HG03280 (cell line): ENCODE measurements at regions not wholly inside any gene's neighbourhood (a gene's known extent, or its start where the extent isn't known, plus 50 kb on each side); places are given as distances from the start of the nearest gene placed in this dataset.
"Not testable (repeated sequence)": the region's sequence is repeated elsewhere in the genome, so short reads cannot be mapped to it uniquely, and the experiment has no call there.

Experiments
- ATAC-seq: cut with Tn5 transposase; IDR thresholded peaks from one replicate; pipeline ENCODE4 v1.9.1; 2021; ENCODE audit warnings: mild to moderate bottlenecking, moderate library complexity; ENCODE audit not compliant: unreplicated experiment

DNA sequence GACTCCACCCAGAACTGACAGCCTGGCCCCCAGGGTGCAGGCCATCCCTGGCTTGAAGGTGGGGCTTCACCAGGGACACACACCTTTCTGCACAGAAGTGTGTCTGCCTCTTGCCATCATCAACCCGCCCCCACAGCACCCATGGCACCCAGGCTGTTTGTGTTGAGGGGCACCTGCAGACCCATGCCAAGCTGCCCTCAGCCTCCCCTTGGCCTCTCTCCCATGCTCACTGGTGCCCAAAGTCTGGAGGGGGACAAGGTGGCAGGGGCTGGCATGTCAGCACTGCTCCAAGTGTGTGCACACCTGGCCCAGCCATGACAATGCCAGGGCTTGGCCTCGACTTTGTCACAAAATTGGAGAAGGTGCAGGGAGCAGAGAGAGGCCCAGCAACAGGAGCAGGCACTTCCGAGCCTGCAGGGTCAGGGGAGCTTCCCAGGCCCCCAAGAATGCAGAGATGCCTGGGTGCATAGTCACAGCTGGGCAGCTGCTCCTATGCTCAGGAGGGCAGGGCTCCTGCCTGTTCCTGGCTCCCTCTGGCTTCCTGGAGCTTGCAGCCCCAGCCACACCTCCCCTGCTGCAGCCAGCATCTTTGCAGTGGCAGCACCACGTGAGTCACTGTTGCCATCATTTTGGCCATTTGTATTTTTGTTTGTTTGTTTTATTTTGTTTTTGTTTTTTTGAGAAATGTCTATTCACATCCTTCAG lies 280.6 kb upstream of the UBE2E3 start:
- no peak for ATAC-seq

DNA sequence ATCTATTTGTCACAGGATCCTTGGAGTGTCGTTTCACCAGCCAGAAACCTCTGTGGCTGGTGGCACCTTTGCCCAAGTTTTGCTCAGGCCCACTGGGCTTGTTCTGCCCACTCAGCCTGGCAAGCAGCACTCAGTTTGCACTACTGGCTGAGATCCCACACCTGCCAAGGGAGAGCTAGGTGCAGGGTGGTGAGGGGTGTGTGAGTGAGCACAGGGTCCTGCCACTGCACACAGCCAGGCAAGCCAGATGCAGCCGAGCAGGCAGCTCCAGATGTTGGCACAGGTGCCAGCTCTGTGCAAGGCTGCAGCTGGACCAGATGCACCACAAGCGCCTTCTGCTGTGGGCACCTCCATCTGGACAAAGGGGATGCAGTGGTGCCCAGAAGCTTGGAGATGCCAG lies 281.7 kb upstream of the UBE2E3 start:
- ATAC-seq: no peak

DNA sequence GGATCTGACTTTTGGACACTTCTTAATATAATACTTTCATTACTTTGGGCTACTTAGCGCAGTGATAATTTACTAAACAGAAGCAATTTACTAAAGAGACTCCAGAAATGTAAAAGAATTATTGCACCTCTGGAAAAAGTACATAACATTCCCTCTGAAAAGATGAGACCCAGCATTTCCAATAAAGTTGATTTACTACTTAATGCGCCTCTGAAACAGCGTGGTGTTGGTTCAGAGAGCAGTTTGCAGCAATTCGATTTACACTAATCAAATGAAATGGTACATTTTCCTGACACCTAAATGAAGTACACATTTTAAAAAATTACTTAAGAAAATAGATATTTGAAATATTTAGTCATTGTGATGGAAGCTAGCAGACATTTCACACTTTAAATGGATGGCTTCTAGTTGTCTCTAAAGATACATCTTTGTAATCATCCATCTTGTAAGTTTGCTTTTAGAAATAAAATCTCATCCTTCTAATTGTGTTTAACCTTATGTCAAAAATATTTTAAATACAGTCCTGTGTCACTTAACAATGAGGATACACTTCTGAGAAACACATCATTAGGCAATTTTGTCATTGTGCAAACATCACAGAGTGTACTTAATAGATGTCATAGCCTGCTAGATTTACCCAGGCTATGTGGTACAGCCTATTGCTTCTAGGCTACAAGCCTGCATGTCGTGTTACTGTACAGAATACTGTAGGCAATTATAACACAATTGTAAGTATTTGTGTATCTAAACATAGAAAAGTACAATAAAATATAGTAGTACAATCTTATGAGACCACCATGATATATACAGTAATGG lies 284.6 kb upstream of the UBE2E3 start:
- ATAC-seq: no peak

DNA sequence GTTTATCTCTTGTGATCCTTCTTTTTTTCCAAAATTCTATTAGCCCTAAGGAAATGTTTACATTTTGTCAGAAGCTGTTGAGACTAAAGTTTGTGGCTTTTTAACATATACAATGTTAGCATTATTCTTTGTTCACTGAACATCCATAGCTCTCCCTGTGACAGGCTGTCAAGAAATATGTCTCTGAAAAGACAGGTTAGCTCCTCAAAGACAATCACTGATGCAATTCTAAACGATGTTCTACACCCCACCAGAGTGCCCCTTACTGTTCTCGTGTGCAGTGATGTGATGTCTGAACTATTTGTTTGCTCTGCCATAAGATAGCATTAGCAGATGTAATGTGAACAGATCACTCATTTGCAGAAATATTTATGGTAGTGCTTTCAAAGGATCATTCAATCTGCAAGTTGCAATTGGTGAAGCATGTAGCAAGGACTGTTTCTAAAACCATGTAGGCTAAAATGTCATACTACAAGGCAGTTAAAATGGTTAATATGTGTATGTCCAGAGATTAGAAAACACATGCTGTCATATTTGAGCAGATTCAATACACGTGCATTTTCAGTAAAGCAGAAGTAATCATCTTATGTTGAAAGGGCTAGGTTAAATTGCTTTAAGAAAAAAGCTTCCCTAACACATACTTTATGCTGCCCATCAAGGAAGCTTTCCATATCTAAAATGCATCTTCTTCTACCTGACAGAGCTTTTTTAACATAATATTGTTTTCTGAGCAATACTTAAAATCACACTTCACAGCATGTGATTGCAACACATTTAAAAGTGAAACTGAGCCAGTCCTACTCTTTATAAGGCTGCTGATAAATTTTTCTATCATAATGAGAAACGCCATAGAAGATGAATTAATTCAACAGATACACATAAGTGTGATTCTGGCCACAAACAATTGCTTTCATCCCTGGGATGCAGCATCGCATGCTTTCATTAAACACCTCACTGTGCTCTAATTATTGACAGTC lies 285.7 kb upstream of the UBE2E3 start:
- no peak for ATAC-seq

DNA sequence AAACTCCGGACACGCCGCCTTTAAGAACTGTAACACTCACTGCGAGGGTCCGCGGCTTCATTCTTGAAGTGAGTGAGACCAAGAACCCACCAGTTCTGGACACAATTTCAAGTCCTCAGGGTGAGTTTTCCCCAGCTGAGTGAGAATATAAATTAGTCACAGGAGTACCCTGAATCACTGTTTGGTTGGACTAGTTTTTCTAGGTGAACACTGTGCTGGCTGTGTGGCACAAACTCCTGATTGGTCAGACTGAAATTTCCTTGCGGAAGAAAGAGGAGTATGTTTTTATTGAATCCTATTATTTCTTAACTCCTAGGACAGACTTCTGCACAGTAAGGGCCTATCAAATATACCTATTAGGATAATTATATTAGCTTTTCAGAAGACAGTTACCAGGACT lies 288.1 kb upstream of the UBE2E3 start:
- ATAC-seq: no peak

DNA sequence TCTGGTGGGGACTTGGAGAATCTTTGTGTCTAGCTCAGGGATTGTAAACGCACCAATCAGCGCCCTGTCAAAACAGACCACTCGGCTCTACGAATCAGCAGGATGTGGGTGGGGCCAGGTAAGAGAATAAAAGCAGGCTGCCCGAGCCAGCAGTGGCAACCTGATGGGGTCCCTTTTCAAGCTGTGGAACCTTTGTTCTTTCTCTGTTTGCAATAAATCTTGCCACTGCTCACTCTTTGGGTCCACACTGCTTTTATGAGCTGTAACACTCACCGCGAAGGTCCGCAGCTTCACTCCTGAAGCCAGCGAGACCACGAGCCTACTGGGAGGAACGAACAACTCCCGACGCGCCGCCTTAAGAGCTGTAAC lies 288.6 kb upstream of the UBE2E3 start:
- not testable (repeated sequence) for ATAC-seq

DNA sequence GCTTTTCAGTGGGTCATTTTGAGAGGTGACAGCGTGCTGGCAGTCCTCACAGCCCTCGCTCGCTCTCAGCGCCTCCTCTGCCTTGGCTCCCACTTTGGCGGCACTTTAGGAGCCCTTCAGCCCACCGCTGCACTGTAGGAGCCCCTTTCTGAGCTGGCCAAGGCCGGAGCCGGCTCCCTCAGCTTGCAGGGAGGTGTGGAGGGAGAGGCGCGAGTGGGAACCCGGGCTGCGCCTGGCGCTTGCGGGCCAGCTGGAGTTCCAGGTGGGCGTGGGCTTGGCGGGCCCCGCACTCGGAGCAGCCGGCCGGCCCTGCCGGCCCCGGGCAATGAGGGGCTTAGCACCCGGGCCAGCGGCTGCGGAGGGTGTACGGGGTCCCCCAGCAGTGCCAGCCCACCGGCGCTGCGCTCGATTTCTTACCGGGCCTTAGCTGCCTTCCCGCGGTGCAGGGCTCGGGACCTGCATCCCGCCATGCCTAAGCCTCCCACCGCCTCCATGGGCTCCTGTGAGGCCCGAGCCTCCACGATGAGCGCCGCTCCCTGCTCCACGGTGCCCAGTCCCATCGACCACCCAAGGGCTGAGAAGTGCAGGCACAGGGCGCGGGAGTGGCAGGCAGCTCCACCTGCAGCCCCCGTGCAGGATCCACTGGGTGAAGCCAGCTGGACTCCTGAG lies 289.1 kb upstream of the UBE2E3 start:
- not testable (repeated sequence) for ATAC-seq

DNA sequence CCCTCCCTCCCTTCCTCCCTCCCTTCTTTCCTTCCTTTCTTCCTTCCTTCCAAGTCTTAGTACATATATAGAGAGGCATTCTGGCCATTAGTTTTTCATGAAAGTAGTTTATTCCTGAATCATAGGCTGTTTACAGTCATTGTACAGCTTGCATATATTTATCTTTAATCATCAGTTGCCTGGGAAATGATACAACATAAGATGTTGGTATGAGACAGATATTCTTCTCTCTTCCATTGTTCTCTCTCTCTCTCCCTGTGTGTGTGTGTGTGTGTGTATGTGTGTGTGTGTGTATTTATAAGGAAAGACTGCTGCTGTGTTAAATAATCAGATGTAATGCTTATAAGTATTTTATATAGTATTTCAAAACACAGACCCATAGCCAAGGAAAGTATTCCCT lies 289.8 kb upstream of the UBE2E3 start:
- ATAC-seq: no peak

DNA sequence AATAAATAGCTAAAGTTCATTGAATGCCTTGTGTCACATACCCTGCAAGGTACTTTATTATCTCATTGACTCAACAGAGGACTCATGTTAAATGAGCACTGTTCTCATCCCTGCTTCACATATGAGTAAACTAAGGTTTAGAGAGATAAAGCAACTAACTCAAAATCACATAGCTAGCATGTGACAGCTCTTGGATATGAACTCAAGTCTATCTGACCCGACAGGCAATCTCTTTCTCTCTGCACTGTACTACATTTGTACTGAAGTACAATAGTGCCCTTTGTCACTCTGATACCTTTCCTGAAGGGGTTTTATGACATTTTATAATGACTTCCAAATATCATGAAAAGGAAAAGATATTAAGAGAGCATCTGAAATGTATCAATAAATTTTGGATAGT lies 297.5 kb upstream of the UBE2E3 start:
- ATAC-seq: no peak

DNA sequence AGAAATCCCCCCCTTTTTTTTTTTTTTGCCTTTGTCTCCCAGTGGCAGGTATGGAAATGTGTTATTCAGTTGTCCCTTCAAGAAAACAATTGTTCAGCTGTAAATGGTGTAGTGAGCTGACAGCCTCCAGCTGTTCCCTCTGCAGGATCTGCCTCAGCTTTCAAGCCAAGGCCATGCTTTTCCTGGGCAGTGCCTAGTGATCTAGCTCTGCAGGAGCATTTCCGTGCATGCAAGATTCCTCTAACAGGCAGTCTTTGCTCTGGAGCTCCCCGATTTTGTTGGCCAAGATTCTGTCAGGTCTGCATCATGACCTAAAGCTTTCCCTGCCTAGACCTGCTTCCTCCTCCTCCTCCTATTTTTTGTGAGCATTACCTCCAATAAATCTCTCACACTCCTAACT lies 300.7 kb upstream of the UBE2E3 start:
- no peak for ATAC-seq

DNA sequence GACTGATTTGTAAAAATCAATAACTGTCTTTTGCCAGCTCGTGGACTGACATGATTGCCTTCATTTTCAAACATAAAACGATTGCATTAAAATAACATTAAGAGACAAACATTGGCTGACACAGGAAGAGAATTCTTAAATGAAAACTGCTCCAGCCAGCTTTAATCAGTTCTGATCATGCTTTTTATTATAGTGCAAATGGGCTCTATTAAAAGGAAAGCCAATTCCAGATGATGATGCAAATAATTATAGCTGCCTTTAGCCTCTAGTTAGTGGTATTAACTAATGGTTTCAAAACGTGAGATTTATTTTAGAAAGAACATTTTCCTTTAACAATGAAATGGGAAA lies 301.8 kb upstream of the UBE2E3 start:
- no peak for ATAC-seq

DNA sequence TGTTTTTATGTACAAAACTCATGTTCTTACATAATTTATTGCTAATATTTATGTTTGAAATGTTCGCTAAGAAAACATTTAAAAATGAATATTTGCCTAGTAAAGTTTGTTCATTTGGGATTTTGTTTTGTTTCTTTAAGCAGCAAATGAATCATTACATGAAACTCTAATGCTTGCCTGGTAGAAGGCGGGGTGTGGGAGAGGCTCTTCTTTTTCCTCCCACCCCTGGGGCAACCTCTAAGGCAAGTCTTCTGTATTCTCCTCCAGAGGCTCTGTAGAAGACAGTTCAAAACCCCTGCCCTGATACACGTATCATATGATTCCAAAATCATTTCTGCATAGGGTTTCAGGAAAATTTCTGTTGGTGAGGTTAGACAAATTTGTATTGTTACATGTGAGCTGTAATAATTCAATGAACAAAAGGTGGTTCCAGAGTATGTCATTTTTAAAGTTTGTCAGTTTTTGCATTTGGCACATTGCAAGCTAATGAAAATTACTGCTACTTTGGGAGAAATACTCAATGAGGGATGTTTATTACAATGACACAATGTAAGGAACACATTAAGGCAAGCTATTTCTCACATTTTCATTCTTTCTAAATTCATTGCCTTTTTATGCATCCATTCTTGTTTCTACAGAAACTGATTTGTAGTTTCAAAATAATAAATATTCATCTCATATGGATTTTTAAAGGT lies 302.3 kb upstream of the UBE2E3 start:
- no peak for ATAC-seq

DNA sequence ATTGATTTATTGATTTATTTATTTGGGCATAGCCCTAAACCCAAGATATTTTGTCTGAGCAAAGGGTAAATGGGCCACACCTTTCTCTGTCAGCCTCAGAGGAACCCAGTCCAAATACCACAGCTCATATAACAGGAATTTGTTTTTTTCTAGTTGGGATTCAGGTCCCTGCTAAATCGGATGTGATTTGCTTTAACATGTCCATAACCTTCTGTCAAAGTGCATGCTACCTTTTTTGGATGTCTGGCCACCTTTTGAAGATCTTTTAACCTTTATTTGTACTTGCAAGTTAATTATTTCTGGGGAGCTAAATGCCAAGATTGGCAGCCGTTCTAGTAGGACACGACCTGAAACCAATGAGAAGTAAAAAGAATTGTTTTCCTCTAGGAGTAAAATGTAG lies 303.2 kb upstream of the UBE2E3 start:
- ATAC-seq: no peak

DNA sequence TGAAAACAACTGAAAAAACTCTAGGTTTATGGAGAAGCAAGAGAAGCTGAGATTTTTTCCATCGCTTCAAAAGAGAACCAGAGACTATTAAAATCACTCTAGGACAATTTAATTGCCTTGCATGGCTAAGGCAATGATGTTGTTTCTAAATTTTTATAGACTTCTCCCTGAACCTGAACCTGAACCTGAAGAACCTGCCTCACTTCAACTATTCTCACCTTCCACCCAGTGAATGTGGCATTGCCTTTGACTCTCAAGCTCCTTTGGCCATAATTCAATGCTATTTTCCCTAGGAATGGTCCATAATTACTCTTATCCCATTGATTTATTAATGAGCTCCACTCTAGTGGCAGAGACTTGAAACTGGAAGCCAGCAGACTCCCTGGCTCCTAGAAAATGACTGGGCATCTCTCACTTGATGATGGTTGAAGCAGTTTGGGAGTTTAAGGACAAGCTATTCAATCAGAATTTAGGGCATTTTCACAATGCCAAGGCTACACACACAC lies 303.8 kb upstream of the UBE2E3 start:
- no peak for ATAC-seq

DNA sequence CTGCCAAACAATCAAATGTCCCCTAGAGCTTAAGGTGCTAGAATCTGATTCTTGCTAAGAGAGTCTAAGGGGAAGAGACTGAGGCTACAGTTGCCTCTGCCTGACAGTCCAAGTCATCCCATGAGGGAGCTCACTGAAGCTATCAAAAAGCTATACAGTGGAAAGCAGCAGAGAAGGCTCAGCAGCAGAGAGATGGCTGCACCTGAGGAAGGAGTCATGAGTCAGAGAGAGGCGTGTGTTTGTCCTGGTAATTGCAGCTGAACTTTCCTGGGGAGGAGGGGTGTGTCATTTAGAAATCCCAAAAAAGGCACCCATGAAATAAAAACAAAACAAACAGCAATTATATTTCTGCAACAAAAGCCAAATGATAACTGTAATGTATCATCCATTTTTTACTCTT lies 305.2 kb upstream of the UBE2E3 start:
- no peak for ATAC-seq

DNA sequence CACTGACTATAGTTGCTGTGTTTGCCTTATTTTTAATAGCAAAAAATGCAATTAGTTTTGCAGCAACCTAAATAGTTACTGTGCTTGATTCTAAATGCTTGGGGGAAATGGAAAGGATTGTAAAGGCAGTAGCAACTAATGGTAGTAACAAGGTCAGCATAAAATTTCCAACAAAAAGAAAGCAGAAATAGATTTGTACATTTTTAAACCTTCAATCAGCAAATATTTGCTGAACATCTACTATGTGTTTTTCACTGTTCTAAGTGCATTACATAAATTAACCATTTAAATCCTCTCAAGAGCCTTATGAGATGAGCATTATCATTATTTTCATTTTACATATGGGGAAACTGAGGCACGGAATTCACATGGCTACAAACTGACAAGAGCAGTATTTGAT lies 308.0 kb upstream of the UBE2E3 start:
- ATAC-seq: no peak

DNA sequence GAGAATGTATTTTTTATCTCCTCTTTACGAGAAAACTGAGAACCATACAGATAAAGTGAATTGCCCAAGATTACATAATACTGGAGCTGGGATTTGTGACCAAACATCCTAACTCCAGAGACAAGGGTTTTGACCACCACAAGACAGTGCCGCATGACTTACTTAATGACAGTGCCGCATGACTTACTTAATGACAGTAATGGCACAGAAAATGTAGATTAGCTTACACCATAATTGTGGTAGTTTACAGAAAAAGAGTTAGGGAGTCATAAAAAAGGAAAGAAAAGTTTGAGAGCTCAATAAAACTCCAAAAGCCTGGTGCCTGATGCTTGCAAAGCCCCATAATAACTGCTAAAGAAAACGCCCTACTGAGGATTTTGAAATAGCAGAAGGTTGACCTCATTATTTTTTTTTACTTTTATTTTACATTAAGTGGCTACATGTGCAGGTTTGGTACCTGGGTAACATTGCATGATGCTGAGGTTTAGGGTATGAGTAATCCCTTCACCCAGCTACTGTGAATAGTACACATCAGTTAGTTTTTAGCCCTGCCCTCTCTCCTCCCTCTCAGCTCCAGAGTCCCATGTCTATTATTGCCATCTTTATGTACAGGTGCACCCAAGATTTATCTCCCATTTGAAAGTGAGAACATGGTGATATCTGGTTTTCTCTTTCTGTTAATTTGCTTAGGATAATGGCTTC lies 310.0 kb upstream of the UBE2E3 start:
- no peak for ATAC-seq

DNA sequence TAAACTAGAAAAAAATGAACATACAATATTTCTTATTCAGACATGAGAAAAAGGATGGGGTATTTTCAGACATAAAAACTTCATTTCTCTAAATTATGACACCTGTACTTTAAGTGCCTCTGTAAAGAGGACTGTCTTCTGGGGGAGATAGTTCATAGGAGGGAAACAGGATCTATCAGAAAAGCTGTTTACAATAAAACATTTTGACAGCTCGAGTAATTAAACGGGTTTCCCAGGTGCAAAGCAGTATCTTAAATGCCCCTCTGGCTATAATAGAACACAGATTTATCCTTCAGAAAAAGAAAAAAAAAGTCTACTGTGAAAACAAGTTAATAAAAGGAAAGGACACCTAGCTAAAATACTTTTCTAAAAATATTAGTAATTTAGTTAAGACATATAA lies 311.4 kb upstream of the UBE2E3 start:
- no peak for ATAC-seq

DNA sequence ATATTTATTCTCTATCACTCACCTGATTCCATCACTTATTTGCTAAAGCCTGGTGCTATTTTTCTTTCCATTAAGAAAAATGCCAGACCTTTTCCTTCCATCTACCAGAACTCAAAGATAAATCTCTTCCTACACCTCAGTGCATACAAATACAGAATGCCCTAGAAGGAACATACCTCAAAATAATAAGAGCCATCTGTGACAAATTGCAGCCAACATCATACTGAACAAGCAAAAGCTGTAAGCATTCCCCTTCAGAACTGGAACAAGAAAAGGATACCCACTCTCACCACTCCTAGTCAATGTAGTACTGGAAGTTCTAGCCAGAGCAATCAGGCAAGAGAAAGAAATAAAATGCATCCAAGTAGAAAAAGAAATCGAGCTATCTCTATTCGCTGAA lies 315.9 kb upstream of the UBE2E3 start:
- no peak for ATAC-seq
